ENCODE measurements at regions not wholly inside any gene's neighbourhood (a gene's known extent, or its start where the extent isn't known, plus 50 kb on each side); places are given as distances from the start of the nearest gene placed in this dataset.

DNA sequence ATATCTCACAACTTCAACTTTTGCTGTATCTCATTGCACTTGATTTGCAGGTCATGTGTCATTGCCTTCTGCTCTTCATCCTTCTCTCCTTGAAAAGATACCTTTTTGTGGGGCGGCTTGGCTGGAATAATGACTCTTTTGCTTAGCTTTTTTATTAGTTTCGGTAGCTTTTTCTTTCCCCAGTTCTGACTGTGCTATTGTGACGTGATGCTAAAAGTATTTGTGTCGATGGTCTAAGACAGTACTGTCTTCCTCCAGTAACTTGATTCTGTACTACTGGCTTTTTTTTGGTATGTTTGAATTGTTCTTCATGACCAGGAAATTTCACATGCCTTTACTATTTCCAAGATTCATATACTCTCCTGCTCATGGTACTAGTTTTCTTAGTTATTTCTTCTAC is 63.1 kb downstream of the SLITRK1 start:
- DNase-seq (ENCODE audit: low spot score): no peak
- Histone ChIP-seq H3K27ac (no peak overlapping the region), H4K20me1 (ENCODE audit: insufficient read depth, poor library complexity, severe bottlenecking) (no peaks in the 10 kb centered on the region), H3K36me3 (replicated peaks; ENCODE audit: insufficient read depth, low read depth) (no peaks in the 10 kb centered on the region), H3K4me3 (no peak overlapping the region), H3K4me2 (no peak overlapping the region), H3K27me3 (no peaks in the 10 kb centered on the region), H3K79me2 (no peaks in the 10 kb centered on the region), H3K9me2 (replicated peaks; ENCODE audit: insufficient read depth) (no peaks in the 10 kb centered on the region), H3K4me1 (ENCODE audit: insufficient read depth) (no peaks in the 10 kb centered on the region), H3K9me3 (ENCODE audit: low read depth) (no peaks in the 10 kb centered on the region), H2AFZ (no peak overlapping the region)
- 81% methylated on average over 4 of the region's 4 CpGs for WGBS (ENCODE audit: low lambda C conversion rate, missing lambda C conversion rate)
- TF ChIP-seq EZH2phosphoT487 (IDR thresholded peaks at IDR 0.05; ENCODE audit: low read depth, severe bottlenecking, unreplicated experiment) (no peak), EZH2 (IDR thresholded peaks at IDR 0.05; ENCODE audit: borderline replicate concordance) (no peak)
- TF ChIP-seq, protein P1, sequence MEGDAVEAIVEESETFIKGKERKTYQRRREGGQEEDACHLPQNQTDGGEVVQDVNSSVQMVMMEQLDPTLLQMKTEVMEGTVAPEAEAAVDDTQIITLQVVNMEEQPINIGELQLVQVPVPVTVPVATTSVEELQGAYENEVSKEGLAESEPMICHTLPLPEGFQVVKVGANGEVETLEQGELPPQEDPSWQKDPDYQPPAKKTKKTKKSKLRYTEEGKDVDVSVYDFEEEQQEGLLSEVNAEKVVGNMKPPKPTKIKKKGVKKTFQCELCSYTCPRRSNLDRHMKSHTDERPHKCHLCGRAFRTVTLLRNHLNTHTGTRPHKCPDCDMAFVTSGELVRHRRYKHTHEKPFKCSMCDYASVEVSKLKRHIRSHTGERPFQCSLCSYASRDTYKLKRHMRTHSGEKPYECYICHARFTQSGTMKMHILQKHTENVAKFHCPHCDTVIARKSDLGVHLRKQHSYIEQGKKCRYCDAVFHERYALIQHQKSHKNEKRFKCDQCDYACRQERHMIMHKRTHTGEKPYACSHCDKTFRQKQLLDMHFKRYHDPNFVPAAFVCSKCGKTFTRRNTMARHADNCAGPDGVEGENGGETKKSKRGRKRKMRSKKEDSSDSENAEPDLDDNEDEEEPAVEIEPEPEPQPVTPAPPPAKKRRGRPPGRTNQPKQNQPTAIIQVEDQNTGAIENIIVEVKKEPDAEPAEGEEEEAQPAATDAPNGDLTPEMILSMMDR (IDR thresholded peaks at IDR 0.05; ENCODE audit: poor library complexity): no peak

DNA sequence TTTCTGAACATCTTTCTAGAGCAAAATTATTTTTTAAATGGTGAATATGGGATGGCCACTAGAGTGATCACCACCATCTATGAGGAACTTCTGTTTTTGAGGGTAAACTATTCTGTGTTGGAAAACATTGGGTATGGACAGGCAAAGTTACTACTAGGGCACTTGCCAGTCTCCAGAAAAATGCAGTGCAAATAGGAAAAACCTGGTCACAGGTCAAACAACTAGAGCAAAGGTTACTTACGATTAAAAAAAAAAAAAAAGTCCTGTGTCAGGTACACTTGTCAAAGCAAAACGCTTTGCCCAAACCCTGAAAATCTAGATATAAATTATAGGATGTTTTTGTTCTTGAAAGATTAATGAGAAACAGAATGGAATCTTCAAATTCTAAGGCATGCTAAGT is 66.2 kb downstream of the SLITRK1 start:
- Histone ChIP-seq H3K27me3 (no peaks in the 10 kb centered on the region), H3K27ac (no peak overlapping the region), H3K9me2 (replicated peaks; ENCODE audit: insufficient read depth) (no peaks in the 10 kb centered on the region), H4K20me1 (ENCODE audit: insufficient read depth, poor library complexity, severe bottlenecking) (no peaks in the 10 kb centered on the region), H3K79me2 (no peaks in the 10 kb centered on the region), H3K4me3 (no peak overlapping the region), H3K36me3 (replicated peaks; ENCODE audit: insufficient read depth, low read depth) (no peaks in the 10 kb centered on the region), H3K4me2 (no peak overlapping the region), H3K4me1 (ENCODE audit: insufficient read depth) (no peaks in the 10 kb centered on the region), H2AFZ (no peak overlapping the region), H3K9me3 (ENCODE audit: low read depth) (no peaks in the 10 kb centered on the region)
- TF ChIP-seq EZH2phosphoT487 (IDR thresholded peaks at IDR 0.05; ENCODE audit: low read depth, severe bottlenecking, unreplicated experiment) (no peak), EZH2 (IDR thresholded peaks at IDR 0.05; ENCODE audit: borderline replicate concordance) (no peak)
- TF ChIP-seq, protein P1 (IDR thresholded peaks at IDR 0.05; ENCODE audit: poor library complexity): no peak
- no peak for DNase-seq (ENCODE audit: low spot score)
- WGBS (ENCODE audit: low lambda C conversion rate, missing lambda C conversion rate): 74% methylated on average over 2 of the region's 2 CpGs

- no peaks in the 10 kb centered on the region for H3K9me3 ChIP-seq (ENCODE audit: low read depth)
- H2AFZ ChIP-seq: no peak overlapping the region
- no peak overlapping the region for H3K27ac ChIP-seq
- H3K27me3 ChIP-seq: no peaks in the 10 kb centered on the region
- 88% methylated on average over 1 of the region's 1 CpG for WGBS (ENCODE audit: low lambda C conversion rate, missing lambda C conversion rate)
- H3K4me3 ChIP-seq: no peak overlapping the region
- no peaks in the 10 kb centered on the region for H3K36me3 ChIP-seq (replicated peaks; ENCODE audit: insufficient read depth, low read depth)
- no peaks in the 10 kb centered on the region for H3K4me1 ChIP-seq (ENCODE audit: insufficient read depth)
- no peak for DNase-seq (ENCODE audit: low spot score)
- H4K20me1 ChIP-seq (ENCODE audit: insufficient read depth, poor library complexity, severe bottlenecking): no peaks in the 10 kb centered on the region
- TF ChIP-seq EZH2phosphoT487 (IDR thresholded peaks at IDR 0.05; ENCODE audit: low read depth, severe bottlenecking, unreplicated experiment) (no peak), EZH2 (IDR thresholded peaks at IDR 0.05; ENCODE audit: borderline replicate concordance) (no peak)
- TF ChIP-seq, protein P1 (IDR thresholded peaks at IDR 0.05; ENCODE audit: poor library complexity): no peak
- H3K9me2 ChIP-seq (replicated peaks; ENCODE audit: insufficient read depth): no peaks in the 10 kb centered on the region
- H3K79me2 ChIP-seq: no peaks in the 10 kb centered on the region
- H3K4me2 ChIP-seq: no peak overlapping the region
These were observed 66.7 kb downstream of the SLITRK1 start for GRCh38 chr13:83815598-83815997.

DNA sequence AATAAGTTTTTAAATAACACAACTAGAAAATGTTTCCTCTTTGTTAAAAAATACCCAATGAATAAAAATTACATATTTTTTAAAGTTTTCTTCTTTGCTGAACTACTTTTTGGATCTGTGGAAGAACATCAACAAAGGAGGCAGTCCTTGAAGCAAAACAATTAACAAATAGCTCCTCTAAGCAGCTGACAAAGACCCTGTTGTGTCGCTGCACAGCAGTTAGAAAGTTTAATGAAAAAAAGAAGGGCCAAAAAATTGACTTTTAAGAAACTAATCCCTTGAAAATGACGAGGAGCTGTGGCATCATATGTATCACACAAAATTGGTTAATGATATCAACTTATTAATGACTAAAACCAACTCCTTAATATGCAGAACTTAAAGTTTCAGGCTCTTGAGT is 72.1 kb downstream of the SLITRK1 start:
- Histone ChIP-seq H3K36me3 (replicated peaks; ENCODE audit: insufficient read depth, low read depth) (no peaks in the 10 kb centered on the region), H2AFZ (no peak overlapping the region), H3K4me3 (no peak overlapping the region), H3K79me2 (no peaks in the 10 kb centered on the region), H3K27me3 (no peaks in the 10 kb centered on the region), H3K9me2 (replicated peaks; ENCODE audit: insufficient read depth) (no peaks in the 10 kb centered on the region), H3K27ac (no peak overlapping the region), H3K4me1 (ENCODE audit: insufficient read depth) (no peaks in the 10 kb centered on the region), H3K9me3 (ENCODE audit: low read depth) (no peaks in the 10 kb centered on the region), H4K20me1 (ENCODE audit: insufficient read depth, poor library complexity, severe bottlenecking) (no peaks in the 10 kb centered on the region), H3K4me2 (no peak overlapping the region)
- no peak for TF ChIP-seq EZH2phosphoT487 (IDR thresholded peaks at IDR 0.05; ENCODE audit: low read depth, severe bottlenecking, unreplicated experiment)
- TF ChIP-seq, protein P1 (IDR thresholded peaks at IDR 0.05; ENCODE audit: poor library complexity): no peak
- no peak for TF ChIP-seq EZH2 (IDR thresholded peaks at IDR 0.05; ENCODE audit: borderline replicate concordance)
- 68% methylated on average over 2 of the region's 2 CpGs for WGBS (ENCODE audit: low lambda C conversion rate, missing lambda C conversion rate)
- no peak for DNase-seq (ENCODE audit: low spot score)

Data from hepatocyte (in vitro differentiated cells).